Stomach smooth muscle (tissue), 2 donors: ENCODE measurements at regions not wholly inside any gene's neighbourhood (a gene's known extent, or its start where the extent isn't known, plus 50 kb on each side); places are given as distances from the start of the nearest gene placed in this dataset.

Experiments used
- H3K27ac ChIP-seq: one replicate; pipeline ENCODE4 v1.7.0; 2013; ENCODE audit warnings: mild to moderate bottlenecking, low read length, inconsistent platforms
- H3K27me3 ChIP-seq, 2 donors: one replicate each; pipeline ENCODE4 v1.7.0; 2013; ENCODE audit warnings: low read length in 2 of 2; ENCODE audit not compliant: insufficient read depth in 2 of 2, control insufficient read depth in 1 of 2
- H3K36me3 ChIP-seq, 2 donors: one replicate each; pipeline ENCODE4 v1.7.0; 2013; ENCODE audit warnings: low read length in 2 of 2; ENCODE audit not compliant: control insufficient read depth in 2 of 2, insufficient read depth in 2 of 2
- H3K4me1 ChIP-seq: one replicate; pipeline ENCODE4 v1.7.0; 2013; ENCODE audit warnings: low read length; ENCODE audit not compliant: control insufficient read depth, insufficient read depth
- H3K4me3 ChIP-seq, 2 donors: one replicate each; pipeline ENCODE4 v1.7.0; 2013; ENCODE audit warnings: low read length in 2 of 2
- H3K9ac ChIP-seq, 2 donors: one replicate each; pipeline ENCODE4 v1.7.0; 2013; ENCODE audit warnings: low read length in 2 of 2, mild to moderate bottlenecking in 1 of 2
- H3K9me3 ChIP-seq, 2 donors: one replicate each; pipeline ENCODE4 v1.7.0; 2013; ENCODE audit warnings: low read length in 2 of 2; ENCODE audit not compliant: control insufficient read depth in 2 of 2
- donor health status: healthy.
- donor health status: Pancreatic carcinoma.

GRCh38 chr14:71481021-71481654 is 451.1 kb upstream of the RGS6 start:
- Histone ChIP-seq H3K9ac (no peak overlapping the region), H3K27ac (no peak overlapping the region), H3K27me3 (no peaks in the 10 kb centered on the region), H3K9me3 (no peaks in the 10 kb centered on the region), H3K4me3 (no peak overlapping the region), H3K36me3 (peaks cover 0 to 2% of the 10 kb centered on the region in 2 donors), H3K4me1 (no peaks in the 10 kb centered on the region)

DNA sequence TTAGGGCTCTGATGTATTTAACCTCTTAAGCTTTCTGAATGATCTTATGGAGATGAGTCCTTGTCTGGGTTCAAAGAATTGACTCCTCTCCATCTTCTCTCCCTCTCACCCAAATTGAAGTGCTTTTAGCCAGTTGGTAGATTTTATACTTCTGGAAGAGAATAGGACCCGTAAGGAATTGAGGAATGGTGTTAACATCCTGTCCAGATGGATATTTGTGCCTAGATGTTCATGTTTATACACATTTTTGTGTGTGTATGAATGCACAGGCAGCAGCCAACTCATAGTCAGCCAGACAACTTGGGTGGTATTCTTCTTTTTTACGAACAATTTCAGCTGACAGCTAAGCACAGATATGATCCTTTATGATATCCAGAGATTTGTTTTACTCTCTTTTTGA is 449.6 kb upstream of the RGS6 start:
- Histone ChIP-seq H3K4me1 (peaks cover under 1% of the 10 kb centered on the region), H3K27me3 (no peaks in the 10 kb centered on the region), H3K4me3 (no peak overlapping the region), H3K27ac (no peak overlapping the region), H3K36me3 (peaks cover 0 to 2% of the 10 kb centered on the region in 2 donors), H3K9me3 (no peaks in the 10 kb centered on the region), H3K9ac (no peak overlapping the region)

GRCh38 chr14:71483154-71483553 is 449.1 kb upstream of the RGS6 start:
- H3K9me3 ChIP-seq: no peaks in the 10 kb centered on the region
- H3K9ac ChIP-seq: no peak overlapping the region
- no peak overlapping the region for H3K27ac ChIP-seq
- H3K4me3 ChIP-seq: no peak overlapping the region
- peaks cover 0 to 2% of the 10 kb centered on the region in 2 donors for H3K36me3 ChIP-seq
- H3K4me1 ChIP-seq: peaks cover 4% of the 10 kb centered on the region
- no peaks in the 10 kb centered on the region for H3K27me3 ChIP-seq

DNA sequence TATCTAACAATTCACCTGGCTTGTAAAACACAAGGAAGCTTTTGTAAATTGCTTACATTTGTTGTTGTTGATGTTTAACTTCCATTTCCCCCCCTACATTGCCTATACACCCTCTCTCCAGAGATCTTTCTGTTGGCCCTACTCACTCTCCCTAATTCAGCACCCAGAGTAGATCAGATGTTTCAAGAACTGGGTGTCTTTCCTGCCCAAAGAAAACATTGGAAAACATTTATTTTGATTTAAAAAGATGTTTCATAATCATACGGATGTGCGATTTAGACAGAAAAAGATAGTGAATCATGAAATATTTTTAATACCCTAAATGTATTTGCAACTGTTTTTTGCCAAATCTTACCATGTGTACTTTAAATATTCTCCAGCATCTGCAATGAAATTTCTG is 446.4 kb upstream of the RGS6 start:
- Histone ChIP-seq H3K9me3 (no peaks in the 10 kb centered on the region), H3K27me3 (no peaks in the 10 kb centered on the region), H3K27ac (no peak overlapping the region)

DNA sequence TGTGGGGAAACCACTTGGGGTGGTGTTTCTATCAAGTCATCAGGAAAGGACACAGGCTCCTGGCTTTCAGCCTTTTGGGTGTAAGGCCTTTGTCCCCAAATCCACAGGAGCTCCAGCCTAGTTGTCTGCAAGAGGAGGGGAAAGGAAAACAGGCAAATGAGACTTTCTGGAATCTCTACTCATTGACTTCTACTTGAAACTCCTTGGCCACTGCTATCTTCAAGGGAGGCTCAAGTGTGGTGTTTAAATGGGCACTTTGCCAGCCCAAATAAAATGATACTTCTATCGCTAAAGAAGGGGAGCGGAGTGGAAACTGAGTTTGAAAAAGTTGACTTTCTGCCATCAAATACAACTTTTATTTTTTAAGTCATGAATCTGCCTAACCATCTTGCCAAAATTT is 445.9 kb upstream of the RGS6 start:
- Histone ChIP-seq H3K27ac (no peak overlapping the region), H3K27me3 (no peaks in the 10 kb centered on the region), H3K36me3 (peaks cover 0 to 2% of the 10 kb centered on the region in 2 donors), H3K4me1 (peaks cover 4% of the 10 kb centered on the region), H3K4me3 (no peak overlapping the region), H3K9me3 (no peaks in the 10 kb centered on the region), H3K9ac (no peak overlapping the region)

More for the DNA sequence above, 446.4 kb upstream of the RGS6 start:
- Histone ChIP-seq H3K4me3 (no peak overlapping the region), H3K9ac (no peak overlapping the region), H3K36me3 (peaks cover 0 to 2% of the 10 kb centered on the region in 2 donors), H3K4me1 (peaks cover 4% of the 10 kb centered on the region)

DNA sequence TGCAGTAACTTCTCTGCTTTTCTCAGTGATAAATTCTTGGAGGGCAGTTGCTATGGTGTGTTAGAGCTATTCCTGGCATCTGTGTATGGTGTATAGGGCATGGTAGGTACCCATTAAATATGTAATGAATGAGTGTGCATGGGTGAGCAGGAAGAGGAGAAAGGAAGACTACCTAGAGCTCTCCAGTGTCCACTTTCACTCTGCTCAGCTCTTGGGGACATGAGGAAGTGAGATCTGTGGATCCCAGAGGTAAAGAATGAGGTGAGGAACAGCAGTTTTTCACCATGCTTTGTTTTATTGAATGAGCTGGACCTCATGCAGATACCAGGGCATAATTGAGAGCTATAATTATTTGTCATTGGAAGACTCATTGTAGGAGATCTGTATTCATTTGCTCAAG is 444.8 kb upstream of the RGS6 start:
- Histone ChIP-seq H3K27ac (no peak overlapping the region), H3K4me1 (peaks cover 11% of the 10 kb centered on the region)

DNA sequence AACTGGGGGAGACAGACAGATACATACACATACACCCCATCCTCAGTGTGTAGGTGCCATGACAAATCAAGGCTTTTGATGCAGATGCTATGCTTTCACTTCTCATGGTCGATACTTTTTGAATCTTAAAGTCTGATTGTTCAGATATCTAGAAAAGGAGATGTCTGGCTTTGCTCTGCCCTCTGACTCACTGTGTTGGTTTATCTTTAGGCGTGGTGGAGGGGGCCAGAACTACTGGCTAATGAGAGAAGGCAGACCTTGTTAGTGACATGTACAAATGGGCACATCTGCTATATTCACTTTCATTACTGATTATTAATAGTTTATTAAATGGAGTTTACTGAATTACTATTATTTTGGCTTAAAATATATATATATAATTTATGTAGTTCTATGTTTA is 444.3 kb upstream of the RGS6 start:
- Histone ChIP-seq H3K27ac (no peak overlapping the region), H3K4me1 (peaks cover 16% of the 10 kb centered on the region), H3K9me3 (no peaks in the 10 kb centered on the region), H3K36me3 (peaks cover 0 to 2% of the 10 kb centered on the region in 2 donors), H3K4me3 (no peak overlapping the region), H3K27me3 (no peaks in the 10 kb centered on the region), H3K9ac (no peak overlapping the region)

More for the DNA sequence above, 444.8 kb upstream of the RGS6 start:
- H3K9ac ChIP-seq: no peak overlapping the region
- H3K4me3 ChIP-seq: no peak overlapping the region
- peaks cover 0 to 2% of the 10 kb centered on the region in 2 donors for H3K36me3 ChIP-seq
- H3K27me3 ChIP-seq: no peaks in the 10 kb centered on the region
- H3K9me3 ChIP-seq: no peaks in the 10 kb centered on the region

DNA sequence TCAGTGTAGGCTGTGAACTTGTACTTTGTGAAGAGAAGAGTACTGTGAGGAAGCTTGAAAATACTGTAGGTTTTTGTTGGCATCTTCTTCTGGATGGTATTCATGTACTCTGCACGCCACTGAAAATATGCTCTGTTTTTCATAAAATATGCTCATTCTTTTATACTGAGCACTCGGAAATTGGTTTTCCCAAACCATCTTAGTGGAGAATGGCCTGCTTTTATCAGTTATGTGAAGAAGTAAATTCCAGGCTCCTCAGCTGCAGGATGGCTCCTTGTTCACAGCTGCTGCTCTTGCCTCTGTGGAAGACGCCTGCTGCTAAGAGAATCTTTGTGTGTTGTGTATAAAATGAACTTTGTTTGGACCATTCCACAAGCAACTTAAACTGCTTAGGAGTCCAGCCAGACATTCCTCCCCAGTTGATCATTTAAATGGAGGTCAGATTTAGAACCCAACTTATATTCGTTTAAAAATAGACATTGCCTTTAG is 443.5 kb upstream of the RGS6 start:
- peaks cover 16% of the 10 kb centered on the region for H3K4me1 ChIP-seq
- H3K27ac ChIP-seq: no peak overlapping the region

DNA sequence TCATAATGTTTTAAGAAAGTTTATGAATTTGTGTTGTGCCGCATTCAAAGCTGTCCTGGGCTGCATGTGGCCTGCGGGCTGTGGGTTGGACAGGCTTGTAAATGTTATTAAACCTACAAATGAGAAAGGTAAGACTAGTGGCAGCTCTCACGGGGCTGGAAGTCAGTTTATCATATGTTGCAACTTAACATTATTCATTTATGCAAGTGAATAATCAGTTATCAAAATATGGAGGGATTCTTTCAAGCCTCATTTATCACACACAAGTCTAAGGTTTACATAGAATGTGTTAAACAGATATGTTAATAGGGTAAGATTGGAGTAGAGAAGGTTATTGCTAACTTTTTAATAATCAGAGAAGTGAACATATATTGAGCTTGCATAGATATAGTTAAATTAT is 442.5 kb upstream of the RGS6 start:
- H3K4me1 ChIP-seq: peaks cover 16% of the 10 kb centered on the region
- H3K4me3 ChIP-seq: no peak overlapping the region
- H3K27ac ChIP-seq: no peak overlapping the region

More for the DNA sequence above, 443.5 kb upstream of the RGS6 start:
- Histone ChIP-seq H3K9ac (no peak overlapping the region), H3K4me3 (no peak overlapping the region), H3K27me3 (no peaks in the 10 kb centered on the region), H3K36me3 (peaks cover 0 to under 1% of the 10 kb centered on the region in 2 donors), H3K9me3 (no peaks in the 10 kb centered on the region)

GRCh38 chr14:71491931-71492330 is 440.3 kb upstream of the RGS6 start:
- H3K4me1 ChIP-seq: peaks cover 16% of the 10 kb centered on the region
- H3K9me3 ChIP-seq: no peaks in the 10 kb centered on the region
- peak overlapping the region in 1 of 2 donors; percentile 19 for H3K9ac ChIP-seq
- no peaks in the 10 kb centered on the region for H3K36me3 ChIP-seq
- H3K27ac ChIP-seq: peak overlapping the region; percentile 31
- no peaks in the 10 kb centered on the region for H3K27me3 ChIP-seq
- H3K4me3 ChIP-seq: peak overlapping the region in 1 of 2 donors; percentile 40

More for the DNA sequence above, 442.5 kb upstream of the RGS6 start:
- Histone ChIP-seq H3K9ac (no peak overlapping the region), H3K27me3 (no peaks in the 10 kb centered on the region), H3K9me3 (no peaks in the 10 kb centered on the region), H3K36me3 (no peaks in the 10 kb centered on the region)

DNA sequence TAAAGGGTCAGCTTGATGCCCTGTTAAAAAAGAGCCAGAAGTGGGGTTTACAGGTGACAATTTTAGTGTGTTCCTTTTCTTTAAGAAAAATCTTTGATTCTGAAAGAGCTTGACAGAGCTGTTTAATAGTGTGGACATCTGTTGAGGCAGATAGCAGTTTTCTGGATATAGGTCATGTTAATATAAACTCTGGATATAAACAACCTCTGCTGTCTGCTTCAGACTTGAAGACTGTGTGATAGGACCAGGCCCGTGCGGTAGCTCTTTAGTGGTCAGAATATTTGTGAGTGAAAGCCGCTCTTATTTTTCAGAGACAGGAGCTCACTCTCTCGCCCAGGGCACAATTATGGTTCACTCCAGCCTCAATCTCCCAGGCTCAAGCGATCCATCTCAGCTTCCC is 439.9 kb upstream of the RGS6 start:
- Histone ChIP-seq H3K36me3 (no peaks in the 10 kb centered on the region), H3K4me1 (peaks cover 16% of the 10 kb centered on the region), H3K27me3 (no peaks in the 10 kb centered on the region), H3K4me3 (peak overlapping the region in 1 of 2 donors; percentile 40), H3K9ac (peak overlapping the region; percentile 19 to 37), H3K27ac (peak overlapping the region; percentile 31), H3K9me3 (no peaks in the 10 kb centered on the region)
